Thyroid gland (tissue), 4 donors: ENCODE measurements at regions not wholly inside any gene's neighbourhood (a gene's known extent, or its start where the extent isn't known, plus 50 kb on each side); places are given as distances from the start of the nearest gene placed in this dataset.

Source experiments
- DNase-seq, 2 donors: peaks; one replicate each; pipeline ENCODE4 v3.0.0-alpha.2; 2019
- H3K27ac ChIP-seq, 3 donors: fragments of 200-600 bp; sonication (generic); 1 replicate in 2 of 3; 2 replicates in 1 of 3; pipeline ENCODE4 v1.5.1; 2016 to 2019; ENCODE audit warnings: mild to moderate bottlenecking in 1 of 3, moderate library complexity in 1 of 3
- H3K27me3 ChIP-seq: fragments of 200-600 bp; sonication (generic); one replicate; pipeline ENCODE4 v1.5.1; 2019
- H3K36me3 ChIP-seq, 2 donors: fragments of 200-600 bp; sonication (generic); one replicate each; pipeline ENCODE4 v1.5.1; 2016 to 2019
- H3K4me1 ChIP-seq, 2 donors: fragments of 200-600 bp; sonication (generic); one replicate each; pipeline ENCODE4 v1.5.1; 2017 to 2019
- H3K4me3 ChIP-seq, 3 donors: fragments of 200-600 bp; sonication (generic); replicated peaks in 1 of 3; 1 replicate in 2 of 3; 2 replicates in 1 of 3; pipeline ENCODE4 v1.5.1; 2016; ENCODE audit warnings: mild to moderate bottlenecking in 1 of 3
- H3K9me3 ChIP-seq: fragments of 200-600 bp; sonication (generic); one replicate; pipeline ENCODE4 v1.5.1; 2017
- CTCF ChIP-seq, 6 experiments: fragments of 200-600 bp in 3 of 6; fragments of 450-650 bp in 3 of 6; sonication (generic) in 3 of 6; IDR thresholded peaks; one replicate each; pipeline ENCODE4 v1.5.1; 2016 to 2019; ENCODE audit warnings: antibody characterized with exemption in 6 of 6, mild to moderate bottlenecking in 2 of 6, inconsistent platforms in 1 of 6, moderate library complexity in 1 of 6
- POLR2A ChIP-seq, 2 donors: fragments of 450-650 bp; IDR thresholded peaks; one replicate each; pipeline ENCODE4 v1.6.1; 2017; ENCODE audit warnings: antibody characterized with exemption in 2 of 2, mild to moderate bottlenecking in 2 of 2, moderate library complexity in 1 of 2
- WGBS, 2 donors: methylation state at CpG; one replicate each; pipeline ENCODE4 v1.1.5; 2017; 5-methylcytosine and 5-hydroxymethylcytosine counted together
- intact Hi-C: fragments of 100-400 bp; cut with DNase I; formaldehyde crosslinking; loops from one replicate; pipeline ENCODE4 v1.15.1; 2023

- Histone ChIP-seq H3K4me3 (no peak overlapping the region), H3K27ac (no peak overlapping the region), H3K9me3 (no peaks in the 10 kb centered on the region), H3K27me3 (no peaks in the 10 kb centered on the region), H3K4me1 (no peaks in the 10 kb centered on the region), H3K36me3 (no peaks in the 10 kb centered on the region)
- DNase-seq, result no peak
- 70 to 82% methylated on average over 19 of the region's 19 CpGs for WGBS, 2 donors
- intact Hi-C loops, result no loop called here
- TF ChIP-seq CTCF (IDR thresholded peaks at IDR 0.05), result no peak
- no peak for TF ChIP-seq POLR2A (IDR thresholded peaks at IDR 0.05)
These were observed 248.6 kb downstream of the NDUFA10 start for GRCh38 chr2:239776436-239777005.

- Histone ChIP-seq H3K9me3 (no peaks in the 10 kb centered on the region), H3K36me3 (no peaks in the 10 kb centered on the region), H3K4me3 (no peak overlapping the region), H3K27me3 (no peaks in the 10 kb centered on the region), H3K4me1 (no peaks in the 10 kb centered on the region), H3K27ac (no peak overlapping the region)
- TF ChIP-seq CTCF (IDR thresholded peaks at IDR 0.05), result no peak
- intact Hi-C loops, result no loop called here
- no peak for DNase-seq
- 70 to 73% methylated on average over 21 of the region's 21 CpGs for WGBS, 2 donors
These were observed 249.3 kb downstream of the NDUFA10 start for GRCh38 chr2:239775623-239776435.

- no peaks in the 10 kb centered on the region for H3K36me3 ChIP-seq
- TF ChIP-seq CTCF (IDR thresholded peaks at IDR 0.05), result no peak
- no peaks in the 10 kb centered on the region for H3K27me3 ChIP-seq
- H3K9me3 ChIP-seq, result no peaks in the 10 kb centered on the region
- no peak for DNase-seq
- H3K4me3 ChIP-seq, result no peak overlapping the region
- no peak overlapping the region for H3K27ac ChIP-seq
- intact Hi-C loops, result no loop called here
- 84 to 88% methylated on average over 17 of the region's 17 CpGs for WGBS, 2 donors
- H3K4me1 ChIP-seq, result no peaks in the 10 kb centered on the region
These were observed 250.1 kb downstream of the NDUFA10 start for GRCh38 chr2:239774933-239775622.

GRCh38 chr2:239774142-239774462 is 251.0 kb downstream of the NDUFA10 start:
- 68 to 93% methylated on average over 3 to 4 of the region's 4 CpGs for WGBS, 2 donors
- no peak overlapping the region for H3K27ac ChIP-seq
- intact Hi-C loops, result no loop called here
- H3K9me3 ChIP-seq, result no peaks in the 10 kb centered on the region
- H3K36me3 ChIP-seq, result no peaks in the 10 kb centered on the region
- H3K4me1 ChIP-seq, result no peaks in the 10 kb centered on the region
- no peak for TF ChIP-seq POLR2A (IDR thresholded peaks at IDR 0.05)
- no peak for TF ChIP-seq CTCF (IDR thresholded peaks at IDR 0.05)
- no peak overlapping the region for H3K4me3 ChIP-seq
- no peak for DNase-seq
- H3K27me3 ChIP-seq, result no peaks in the 10 kb centered on the region
